Kidney epithelial cell (primary cell): ENCODE measurements at regions not wholly inside any gene's neighbourhood (a gene's known extent, or its start where the extent isn't known, plus 50 kb on each side); places are given as distances from the start of the nearest gene placed in this dataset.

Source experiments
- DNase-seq: peaks from one replicate; pipeline ENCODE4 v3.0.0-alpha.2; 2010; ENCODE audit warnings: low read depth
- H3K27me3 ChIP-seq: 2 replicates; pipeline ENCODE4 v1.6.0; 2011; ENCODE audit warnings: low read length; ENCODE audit not compliant: control insufficient read depth, insufficient read depth
- H3K36me3 ChIP-seq: 2 replicates; pipeline ENCODE4 v1.5.1; 2011; ENCODE audit warnings: low read length; ENCODE audit not compliant: control insufficient read depth, insufficient read depth
- H3K4me3 ChIP-seq: 2 replicates; pipeline ENCODE4 v1.5.1; 2011; ENCODE audit warnings: low read depth, mild to moderate bottlenecking, control low read depth, low read length
- TF ChIP-seq, protein P1 (sequence below): IDR thresholded peaks from 2 replicates; pipeline ENCODE4 v1.5.1; 2011; ENCODE audit warnings: mild to moderate bottlenecking, moderate library complexity, low read length, control low read depth, inconsistent platforms; ENCODE audit not compliant: insufficient read depth, poor library complexity, severe bottlenecking

DNA sequence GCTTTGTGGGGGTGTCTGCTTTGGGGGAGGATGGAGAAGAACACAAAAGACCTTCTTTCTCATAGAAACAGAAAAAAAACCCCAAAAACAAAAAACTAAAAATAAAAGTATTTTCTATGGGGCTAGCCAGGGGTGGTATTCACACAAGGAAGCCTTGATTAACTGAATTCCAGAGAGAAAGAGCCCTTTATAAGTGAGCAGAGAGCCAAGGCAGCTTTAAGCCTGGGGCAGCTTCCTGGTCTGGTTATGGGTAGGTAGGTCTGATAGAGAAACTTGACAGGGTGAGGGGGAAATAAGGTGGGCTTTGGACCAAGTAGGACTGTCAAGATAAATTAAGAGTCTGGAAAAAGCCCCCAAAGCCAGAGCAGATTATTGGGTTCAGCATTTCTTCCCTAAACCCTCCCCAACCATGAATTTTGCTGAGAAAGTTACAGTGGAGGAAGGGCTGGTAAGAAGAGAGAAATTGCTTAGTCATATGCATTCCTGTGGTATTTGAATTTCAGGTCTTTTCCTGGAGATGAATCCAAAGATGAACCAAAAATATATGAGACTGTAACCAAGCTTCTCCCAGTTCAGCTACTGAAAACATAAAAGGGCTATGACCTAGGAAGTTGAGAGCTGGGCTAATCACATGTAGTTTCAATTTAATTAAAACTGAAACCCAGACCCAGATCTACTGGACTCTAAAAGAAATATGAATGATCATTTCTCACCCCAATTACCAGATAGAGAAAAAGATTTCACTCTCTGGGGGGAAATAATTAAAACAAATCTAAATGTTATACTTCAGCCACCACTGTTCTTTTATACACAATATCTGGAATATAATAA is 144.8 kb downstream of the TBC1D30 start:
- no peak overlapping the region for H3K4me3 ChIP-seq
- H3K27me3 ChIP-seq, result no peaks in the 10 kb centered on the region
- peak; percentile 14 for DNase-seq
- TF ChIP-seq, protein P1, sequence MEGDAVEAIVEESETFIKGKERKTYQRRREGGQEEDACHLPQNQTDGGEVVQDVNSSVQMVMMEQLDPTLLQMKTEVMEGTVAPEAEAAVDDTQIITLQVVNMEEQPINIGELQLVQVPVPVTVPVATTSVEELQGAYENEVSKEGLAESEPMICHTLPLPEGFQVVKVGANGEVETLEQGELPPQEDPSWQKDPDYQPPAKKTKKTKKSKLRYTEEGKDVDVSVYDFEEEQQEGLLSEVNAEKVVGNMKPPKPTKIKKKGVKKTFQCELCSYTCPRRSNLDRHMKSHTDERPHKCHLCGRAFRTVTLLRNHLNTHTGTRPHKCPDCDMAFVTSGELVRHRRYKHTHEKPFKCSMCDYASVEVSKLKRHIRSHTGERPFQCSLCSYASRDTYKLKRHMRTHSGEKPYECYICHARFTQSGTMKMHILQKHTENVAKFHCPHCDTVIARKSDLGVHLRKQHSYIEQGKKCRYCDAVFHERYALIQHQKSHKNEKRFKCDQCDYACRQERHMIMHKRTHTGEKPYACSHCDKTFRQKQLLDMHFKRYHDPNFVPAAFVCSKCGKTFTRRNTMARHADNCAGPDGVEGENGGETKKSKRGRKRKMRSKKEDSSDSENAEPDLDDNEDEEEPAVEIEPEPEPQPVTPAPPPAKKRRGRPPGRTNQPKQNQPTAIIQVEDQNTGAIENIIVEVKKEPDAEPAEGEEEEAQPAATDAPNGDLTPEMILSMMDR, result no peak
- H3K36me3 ChIP-seq, result no peaks in the 10 kb centered on the region

DNA sequence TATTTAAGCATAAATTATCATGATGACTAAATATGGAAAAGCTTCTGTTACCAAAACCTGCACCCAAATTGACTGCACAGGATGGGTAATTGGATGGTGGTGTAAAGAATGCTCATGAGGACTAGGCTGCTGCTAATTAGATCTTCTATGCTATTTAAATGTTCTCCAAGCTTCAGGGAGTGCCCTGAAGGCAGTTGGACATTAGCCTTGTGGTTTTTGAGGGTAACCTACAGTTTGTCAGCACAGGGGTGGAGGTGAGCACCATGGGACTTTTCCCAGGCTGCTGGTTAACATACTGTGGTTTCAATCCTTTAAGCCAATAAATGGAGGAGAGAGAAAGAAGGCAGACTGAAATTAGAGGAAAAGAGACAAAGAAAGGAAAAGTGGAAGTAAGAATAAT is 145.0 kb downstream of the WIF1 start:
- no peaks in the 10 kb centered on the region for H3K27me3 ChIP-seq
- no peaks in the 10 kb centered on the region for H3K36me3 ChIP-seq
- peak; percentile 10 for DNase-seq
- TF ChIP-seq, protein P1, result no peak
- H3K4me3 ChIP-seq, result no peak overlapping the region

DNA sequence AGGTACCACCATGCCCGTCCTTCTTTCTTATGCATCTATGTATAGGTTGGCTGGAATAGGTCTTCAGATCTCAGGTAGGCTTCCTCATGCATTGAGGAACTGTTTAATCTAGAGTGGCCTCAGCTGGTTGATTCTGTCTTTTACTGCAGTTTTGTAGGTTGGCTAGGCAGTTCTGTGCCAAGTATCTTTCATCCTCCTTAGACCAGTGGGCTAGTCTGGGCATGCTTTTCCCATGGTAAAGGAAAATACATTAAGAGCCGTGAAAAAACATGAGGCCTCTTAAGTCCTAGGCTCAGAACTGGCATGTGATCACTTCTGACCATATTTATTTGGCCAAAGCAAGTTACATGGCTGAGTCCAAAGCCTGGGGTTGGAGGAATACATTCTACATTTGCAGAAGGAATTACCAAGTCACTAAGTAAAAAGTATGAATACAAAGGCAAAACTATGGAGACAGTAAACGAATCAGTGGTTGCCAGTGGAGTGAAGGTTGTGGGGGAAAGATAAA is 137.3 kb downstream of the WIF1 start:
- no peak for DNase-seq
- Histone ChIP-seq H3K4me3 (no peak overlapping the region), H3K27me3 (no peaks in the 10 kb centered on the region), H3K36me3 (no peaks in the 10 kb centered on the region)
- TF ChIP-seq, protein P1, result no peak

DNA sequence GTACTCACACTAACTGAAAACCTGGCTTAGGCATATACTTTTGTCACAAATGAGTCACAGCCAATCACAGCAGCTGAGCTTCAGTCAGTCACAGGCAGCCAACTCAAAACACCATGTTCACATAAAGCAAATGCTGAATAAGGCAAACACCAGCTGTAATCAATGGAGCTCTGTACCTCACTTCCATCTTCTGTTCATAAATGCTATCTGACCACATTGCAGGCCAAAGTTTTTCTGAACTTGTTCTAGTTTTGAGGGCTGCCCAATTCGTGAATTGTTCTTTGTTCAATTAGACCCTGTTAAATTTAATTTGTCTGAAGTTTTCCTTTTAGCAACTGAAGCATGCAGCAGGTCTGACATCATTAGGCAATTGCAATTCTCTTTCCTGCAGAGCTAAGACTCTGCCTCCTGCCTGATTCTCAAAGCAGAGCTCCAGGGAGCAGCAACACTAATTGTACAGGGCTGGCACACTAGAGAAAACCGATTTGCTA is 129.9 kb downstream of the WIF1 start:
- peak; percentile 21 for DNase-seq
- TF ChIP-seq, protein P1, result no peak
- no peaks in the 10 kb centered on the region for H3K27me3 ChIP-seq
- no peaks in the 10 kb centered on the region for H3K36me3 ChIP-seq
- H3K4me3 ChIP-seq, result no peak overlapping the region

DNA sequence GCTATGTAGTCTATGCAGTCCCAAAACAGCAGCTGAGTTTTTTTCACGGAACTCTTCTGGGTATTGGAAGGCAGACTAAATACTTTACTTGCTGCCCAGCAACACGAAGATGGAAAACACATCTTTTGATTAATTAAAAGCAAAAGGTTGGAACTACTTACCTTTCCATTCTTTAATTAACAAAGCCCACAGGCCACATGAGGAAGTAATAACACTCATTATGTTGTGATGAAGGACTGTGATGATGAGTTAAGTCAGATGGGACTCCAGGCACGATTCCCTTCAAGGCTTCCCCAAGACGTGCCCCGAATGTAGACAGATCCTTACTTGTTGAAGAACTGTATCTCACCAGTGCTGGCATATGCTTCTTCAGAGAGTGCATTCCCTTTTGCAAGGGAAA is 129.0 kb downstream of the WIF1 start:
- H3K27me3 ChIP-seq, result no peaks in the 10 kb centered on the region
- TF ChIP-seq, protein P1, result no peak
- no peak for DNase-seq
- H3K4me3 ChIP-seq, result no peak overlapping the region
- H3K36me3 ChIP-seq, result no peaks in the 10 kb centered on the region
